ENCODE measurements at regions not wholly inside any gene's neighbourhood (a gene's known extent, or its start where the extent isn't known, plus 50 kb on each side); places are given as distances from the start of the nearest gene placed in this dataset.

DNA sequence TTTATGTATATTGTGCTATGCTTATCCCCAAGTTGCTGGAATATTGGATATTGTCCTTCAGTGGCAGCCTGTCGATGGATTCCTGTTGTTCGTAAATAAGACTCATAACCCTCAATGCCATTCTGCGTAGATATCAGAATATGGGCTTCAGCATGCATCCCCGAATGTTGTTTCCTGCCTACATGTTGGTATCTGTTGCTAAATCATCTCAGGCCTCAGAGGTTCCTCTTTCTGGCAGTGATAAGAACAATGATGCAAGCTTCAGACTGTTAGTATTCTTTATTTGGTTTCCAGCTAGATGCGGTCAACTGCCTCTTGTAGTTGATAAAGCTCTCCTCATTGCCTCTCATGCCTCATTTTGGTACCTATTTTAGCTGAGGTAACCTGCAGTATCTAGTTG is 2082.6 kb downstream of the MRPL39 start:
- Histone ChIP-seq H3K36me3 (no peaks in the 10 kb centered on the region), H3K4me3 (no peak overlapping the region), H3K4me1 (no peaks in the 10 kb centered on the region), H3K27ac (no peak overlapping the region), H3K27me3 (no peaks in the 10 kb centered on the region), H3K9me3 (no peaks in the 10 kb centered on the region)
- no peak for TF ChIP-seq POLR2A (IDR thresholded peaks at IDR 0.05)
- no peak for TF ChIP-seq POLR2AphosphoS5 (IDR thresholded peaks at IDR 0.05)
- no peak for TF ChIP-seq CTCF (IDR thresholded peaks at IDR 0.05)
- TF ChIP-seq EP300 (IDR thresholded peaks at IDR 0.05) = no peak
- ATAC-seq (ENCODE audit: low FRiP score in 2 of 2) (no peak), DNase-seq (no peak)
- WGBS, 2 donors = 77 to 85% methylated on average over 5 of the region's 5 CpGs

- Histone ChIP-seq H3K36me3 (no peaks in the 10 kb centered on the region), H3K4me1 (no peaks in the 10 kb centered on the region), H3K9me3 (no peaks in the 10 kb centered on the region), H3K27me3 (no peaks in the 10 kb centered on the region), H3K27ac (no peak overlapping the region), H3K4me3 (no peak overlapping the region)
- WGBS, 2 donors = 77 to 89% methylated on average over 1 of the region's 1 CpG
- no peak for ATAC-seq (ENCODE audit: low FRiP score in 2 of 2)
- TF ChIP-seq CTCF (IDR thresholded peaks at IDR 0.05) (no peak), POLR2A (IDR thresholded peaks at IDR 0.05) (no peak), EP300 (IDR thresholded peaks at IDR 0.05) (no peak), POLR2AphosphoS5 (IDR thresholded peaks at IDR 0.05) (no peak)
- DNase-seq = no peak
Observed at GRCh38 chr21:23522751-23523150, 2084.5 kb downstream of the MRPL39 start.

DNA sequence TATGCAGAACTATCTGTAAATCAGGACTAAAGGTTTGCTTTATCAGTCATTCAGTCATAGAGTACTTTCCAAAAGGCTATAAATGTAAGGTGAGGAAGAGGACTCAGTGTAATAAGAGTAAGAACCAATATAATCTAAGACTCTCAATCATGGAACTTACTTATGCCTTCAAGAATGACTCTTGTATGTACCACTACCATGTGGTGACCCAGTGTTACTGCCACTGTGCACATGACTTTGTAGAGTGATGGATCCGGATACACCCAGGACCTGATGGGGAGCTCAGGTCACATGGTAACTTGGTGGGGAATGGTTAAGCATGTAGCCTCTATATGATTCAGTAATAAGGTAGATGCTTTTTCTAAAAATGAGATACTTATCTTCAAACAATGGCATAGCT is 2099.8 kb downstream of the MRPL39 start:
- Histone ChIP-seq H3K4me3 (no peak overlapping the region), H3K27ac (no peak overlapping the region), H3K27me3 (no peaks in the 10 kb centered on the region), H3K36me3 (no peaks in the 10 kb centered on the region), H3K9me3 (no peaks in the 10 kb centered on the region), H3K4me1 (no peaks in the 10 kb centered on the region)
- TF ChIP-seq POLR2A (IDR thresholded peaks at IDR 0.05) = no peak
- TF ChIP-seq POLR2AphosphoS5 (IDR thresholded peaks at IDR 0.05) = no peak
- TF ChIP-seq CTCF (IDR thresholded peaks at IDR 0.05) = no peak
- no peak for TF ChIP-seq EP300 (IDR thresholded peaks at IDR 0.05)
- no peak for ATAC-seq (ENCODE audit: low FRiP score in 2 of 2)
- 75 to 85% methylated on average over 1 of the region's 1 CpG for WGBS, 2 donors
- DNase-seq = no peak

DNA sequence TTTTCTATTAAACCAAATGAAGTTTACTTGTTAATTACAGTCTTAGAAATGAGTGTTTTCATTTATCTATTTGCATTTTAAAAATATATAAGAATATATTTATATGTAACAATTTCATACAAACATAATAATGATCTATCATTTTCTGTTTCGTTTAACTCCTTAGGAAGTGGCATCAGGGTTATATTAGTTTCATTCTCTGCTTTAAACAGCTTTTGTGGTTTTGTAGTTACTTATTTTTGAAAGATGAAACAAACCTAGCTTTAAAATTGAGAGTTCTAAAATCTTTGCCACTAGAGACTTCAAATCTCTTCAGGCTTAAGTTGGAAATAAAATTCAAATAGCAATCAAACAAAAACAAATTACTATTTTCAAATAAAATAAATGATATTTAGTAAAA is 2110.6 kb downstream of the MRPL39 start:
- H3K36me3 ChIP-seq = no peaks in the 10 kb centered on the region
- H3K4me3 ChIP-seq = no peak overlapping the region
- no peak overlapping the region for H3K27ac ChIP-seq
- no peaks in the 10 kb centered on the region for H3K9me3 ChIP-seq
- 66 to 75% methylated on average over 1 of the region's 1 CpG for WGBS, 2 donors
- no peaks in the 10 kb centered on the region for H3K27me3 ChIP-seq
- no peaks in the 10 kb centered on the region for H3K4me1 ChIP-seq
- DNase-seq (no peak), ATAC-seq (ENCODE audit: low FRiP score in 2 of 2) (no peak)
- TF ChIP-seq EP300 (IDR thresholded peaks at IDR 0.05) = no peak
- TF ChIP-seq CTCF (IDR thresholded peaks at IDR 0.05) = no peak
- TF ChIP-seq POLR2A (IDR thresholded peaks at IDR 0.05) = no peak
- TF ChIP-seq POLR2AphosphoS5 (IDR thresholded peaks at IDR 0.05) = no peak

GRCh38 chr21:23488245-23488644 is 2119.0 kb downstream of the MRPL39 start:
- Histone ChIP-seq H3K9me3 (no peaks in the 10 kb centered on the region), H3K36me3 (no peaks in the 10 kb centered on the region), H3K4me3 (no peak overlapping the region), H3K27me3 (no peaks in the 10 kb centered on the region), H3K4me1 (no peaks in the 10 kb centered on the region), H3K27ac (no peak overlapping the region)
- DNase-seq (no peak), ATAC-seq (ENCODE audit: low FRiP score in 2 of 2) (no peak)
- TF ChIP-seq CTCF (IDR thresholded peaks at IDR 0.05) (no peak), POLR2AphosphoS5 (IDR thresholded peaks at IDR 0.05) (no peak), EP300 (IDR thresholded peaks at IDR 0.05) (no peak), POLR2A (IDR thresholded peaks at IDR 0.05) (no peak)
- 81 to 94% methylated on average over 2 of the region's 2 CpGs for WGBS, 2 donors
